ENCODE measurements at regions not wholly inside any gene's neighbourhood (a gene's known extent, or its start where the extent isn't known, plus 50 kb on each side); places are given as distances from the start of the nearest gene placed in this dataset.

GRCh38 chr20:24732076-24732475 is 217.0 kb upstream of the CST7 start:
- DNase-seq (ENCODE audit: low read depth) = no peak
- no peak for TF ChIP-seq CTCF (IDR thresholded peaks at IDR 0.05; ENCODE audit: insufficient read depth, low read depth, low read length, missing control alignments)
- no peak overlapping the region for H3K4me3 ChIP-seq (ENCODE audit: low read length)

GRCh38 chr20:24732599-24732998 is 216.5 kb upstream of the CST7 start:
- H3K4me3 ChIP-seq (ENCODE audit: low read length) = no peak overlapping the region
- DNase-seq (ENCODE audit: low read depth) = no peak
- TF ChIP-seq CTCF (IDR thresholded peaks at IDR 0.05; ENCODE audit: insufficient read depth, low read depth, low read length, missing control alignments) = no peak

- no peak for DNase-seq (ENCODE audit: low read depth)
- TF ChIP-seq CTCF (IDR thresholded peaks at IDR 0.05; ENCODE audit: insufficient read depth, low read depth, low read length, missing control alignments) = no peak
- H3K4me3 ChIP-seq (ENCODE audit: low read length) = no peak overlapping the region
Measured at GRCh38 chr20:24733416-24733815, 215.7 kb upstream of the CST7 start.

- H3K4me3 ChIP-seq (ENCODE audit: low read length) = no peak overlapping the region
- DNase-seq (ENCODE audit: low read depth) = no peak
- no peak for TF ChIP-seq CTCF (IDR thresholded peaks at IDR 0.05; ENCODE audit: insufficient read depth, low read depth, low read length, missing control alignments)
Measured at GRCh38 chr20:24734139-24734538, 214.9 kb upstream of the CST7 start.

- no peak for TF ChIP-seq CTCF (IDR thresholded peaks at IDR 0.05; ENCODE audit: insufficient read depth, low read depth, low read length, missing control alignments)
- no peak overlapping the region for H3K4me3 ChIP-seq (ENCODE audit: low read length)
- DNase-seq (ENCODE audit: low read depth) = no peak
Measured at GRCh38 chr20:24735263-24735662, 213.8 kb upstream of the CST7 start.

GRCh38 chr20:24736131-24736843 is 212.8 kb upstream of the CST7 start:
- TF ChIP-seq CTCF (IDR thresholded peaks at IDR 0.05; ENCODE audit: insufficient read depth, low read depth, low read length, missing control alignments) = no peak
- no peak for DNase-seq (ENCODE audit: low read depth)
- H3K4me3 ChIP-seq (ENCODE audit: low read length) = no peak overlapping the region

GRCh38 chr20:24736844-24737211 is 212.2 kb upstream of the CST7 start:
- no peak for DNase-seq (ENCODE audit: low read depth)
- TF ChIP-seq CTCF (IDR thresholded peaks at IDR 0.05; ENCODE audit: insufficient read depth, low read depth, low read length, missing control alignments) = no peak
- H3K4me3 ChIP-seq (ENCODE audit: low read length) = no peak overlapping the region

Measured in epithelial cell of esophagus (primary cell).